ENCODE measurements at regions not wholly inside any gene's neighbourhood (a gene's known extent, or its start where the extent isn't known, plus 50 kb on each side); places are given as distances from the start of the nearest gene placed in this dataset.

DNA sequence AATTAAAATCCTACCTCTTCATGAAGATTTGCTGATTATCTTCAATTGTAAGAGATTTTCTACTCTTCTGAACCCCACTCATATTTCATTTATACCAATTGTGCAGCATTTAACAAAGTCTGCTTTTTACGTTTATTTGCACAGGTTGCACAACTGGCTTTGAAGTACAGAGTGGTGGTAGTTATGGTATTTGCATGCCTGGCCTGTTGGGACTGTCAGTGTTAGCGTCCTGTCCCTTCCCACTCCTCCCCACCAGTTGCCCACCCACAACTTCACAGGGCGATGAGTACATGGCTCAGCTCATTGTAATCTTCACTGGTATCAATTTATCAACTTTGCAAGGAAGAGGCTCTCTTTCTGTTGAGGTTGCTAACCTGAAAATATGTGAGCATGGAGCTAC, 372.3 kb downstream of the AASDHPPT start:
- no peak overlapping the region for H2BK5ac ChIP-seq (ENCODE audit: insufficient read length, low read length)
- peaks cover 0 to 7% of the 10 kb centered on the region in 2 experiments; a peak in 2 of 5 replicates for H3K9me3 Mint-ChIP-seq
- WGBS (ENCODE audit: extremely low coverage, insufficient read length, low lambda C conversion rate), result no CpG with 5 or more reads among the region's 3 CpGs
- H3K4me1 ChIP-seq (ENCODE audit: insufficient read depth, low read length), result no peaks in the 10 kb centered on the region
- H2AK5ac ChIP-seq (ENCODE audit: insufficient read length, low read length), result no peak overlapping the region
- no peak overlapping the region for H3K14ac ChIP-seq (ENCODE audit: insufficient read depth, low read length)
- H4K91ac ChIP-seq (ENCODE audit: insufficient read length, low read depth, low read length), result no peak overlapping the region
- H3K4ac ChIP-seq (ENCODE audit: low read depth, low read length), result no peak overlapping the region
- no peak overlapping the region for H2BK15ac ChIP-seq (ENCODE audit: low read depth, low read length)
- no peaks in the 10 kb centered on the region for H3K27me3 Mint-ChIP-seq (ENCODE audit: low read depth)
- H3K18ac ChIP-seq (ENCODE audit: insufficient read length, low read depth, low read length), result no peak overlapping the region
- H3K23me2 ChIP-seq (ENCODE audit: insufficient read length, low read depth, low read length, poor library complexity, severe bottlenecking), result no peaks in the 10 kb centered on the region
- H3K4me1 Mint-ChIP-seq, result 0 out of 4 replicates have a peak, but pooled peaks cover 0 to 8% of the 10 kb centered on the region in 2 experiments
- H2BK20ac ChIP-seq (ENCODE audit: low read depth, low read length, poor library complexity, severe bottlenecking), result no peak overlapping the region
- H2BK12ac ChIP-seq (ENCODE audit: insufficient read length, low read depth, low read length), result no peak overlapping the region
- H2BK120ac ChIP-seq (ENCODE audit: low read depth, low read length, poor library complexity, severe bottlenecking), result no peak overlapping the region
- no peak overlapping the region for H4K8ac ChIP-seq (replicated peaks; ENCODE audit: insufficient read length, low read depth, low read length)
- H3K27ac Mint-ChIP-seq, result no peak overlapping the region
- H3K23ac ChIP-seq (ENCODE audit: insufficient read length, low read depth, low read length), result no peak overlapping the region
- no peak overlapping the region for H3K4me3 Mint-ChIP-seq
- H3K79me1 ChIP-seq (ENCODE audit: insufficient read depth, low read depth, low read length, poor library complexity, severe bottlenecking), result no peaks in the 10 kb centered on the region
- H4K20me1 ChIP-seq (ENCODE audit: control insufficient read depth, insufficient read depth, insufficient read length), result no peaks in the 10 kb centered on the region
- DNase-seq, result no peak
- H3K9me3 ChIP-seq (ENCODE audit: control insufficient read depth, low read depth, low read length), result no peaks in the 10 kb centered on the region
- no peak overlapping the region for H4K5ac ChIP-seq (ENCODE audit: insufficient read length, low read depth, low read length)
- no peak overlapping the region for H3K4me2 ChIP-seq (ENCODE audit: insufficient read depth, insufficient read length, low read length)
- no peak overlapping the region for H3K27ac ChIP-seq (ENCODE audit: insufficient read length, low read depth, low read length)
- H3K27me3 ChIP-seq (ENCODE audit: insufficient read depth, low read length), result no peaks in the 10 kb centered on the region
- no peak overlapping the region for H3T11ph ChIP-seq (ENCODE audit: low read length)
- no peaks in the 10 kb centered on the region for H3K79me2 ChIP-seq (ENCODE audit: insufficient read depth, low read length)
- H2AFZ ChIP-seq (ENCODE audit: low read length), result no peak overlapping the region
- no peak for TF ChIP-seq CTCF (conservative IDR thresholded peaks at IDR 0.05)
- peaks cover 0 to 4% (median 0%) of the 10 kb centered on the region in 3 experiments; a peak in 1 of 7 replicates for H3K36me3 Mint-ChIP-seq (ENCODE audit: insufficient read depth in 1 of 3, low read depth in 3 of 3)
- H3K56ac ChIP-seq (ENCODE audit: insufficient read length, low read depth, low read length), result no peak overlapping the region
- H3K9ac ChIP-seq (ENCODE audit: extremely low read depth, insufficient read length, low read length), result no peak overlapping the region

All from H9 (cell line).